Activated CD4-positive, alpha-beta T cell treated with anti-CD3 and anti-CD28 coated beads for 36 hours (primary cell): ENCODE measurements at regions not wholly inside any gene's neighbourhood (a gene's known extent, or its start where the extent isn't known, plus 50 kb on each side); places are given as distances from the start of the nearest gene placed in this dataset.

Experiments
- ATAC-seq: fragments of 200-7000 bp; cut with Tn5 transposase; one replicate; pipeline ENCODE4 v1.10.0; 2021; ENCODE audit warnings: mild to moderate bottlenecking, moderate library complexity
- CTCF ChIA-PET: fragments of 350-600 bp; sonication (Branson Sonifier 250); formaldehyde crosslinking; loops from one replicate; lab custom pipeline; 2021; ENCODE audit warnings: antibody characterized with exemption; lab: Charles Lee
- POLR2A ChIA-PET: fragments of 350-600 bp; sonication (Branson Sonifier 250); formaldehyde crosslinking; loops from one replicate; lab custom pipeline; 2021; ENCODE audit warnings: antibody characterized with exemption, inconsistent platforms; lab: Charles Lee
- DNase-seq: peaks from one replicate; pipeline ENCODE4 v3.0.0-alpha.2; 2020
- H3K27ac Mint-ChIP-seq: one replicate; pipeline ENCODE4 v1.8.0; 2021; ENCODE audit warnings: mixed read lengths
- H3K27me3 Mint-ChIP-seq: one replicate; pipeline ENCODE4 v1.8.0; 2021; ENCODE audit warnings: mixed read lengths
- H3K36me3 Mint-ChIP-seq: one replicate; pipeline ENCODE4 v1.8.0; 2021; ENCODE audit warnings: low read depth, mixed read lengths
- H3K4me1 Mint-ChIP-seq: one replicate; pipeline ENCODE4 v1.8.0; 2021; ENCODE audit warnings: mixed read lengths
- H3K4me3 Mint-ChIP-seq: one replicate; pipeline ENCODE4 v1.8.0; 2021; ENCODE audit warnings: mild to moderate bottlenecking, moderate library complexity, mixed read lengths
- H3K9me3 Mint-ChIP-seq: one replicate; pipeline ENCODE4 v1.8.0; 2021; ENCODE audit warnings: low read depth, mixed read lengths
- intact Hi-C, 2 experiments: fragments of 100-400 bp; cut with DNase I in 1 of 2; cut with micrococcal nuclease in 1 of 2; formaldehyde crosslinking; loops; one replicate each; pipeline versions ENCODE4 v1.14.2 to v1.15.1; 2022 to 2024; cut with DNase I, micrococcal nuclease

DNA sequence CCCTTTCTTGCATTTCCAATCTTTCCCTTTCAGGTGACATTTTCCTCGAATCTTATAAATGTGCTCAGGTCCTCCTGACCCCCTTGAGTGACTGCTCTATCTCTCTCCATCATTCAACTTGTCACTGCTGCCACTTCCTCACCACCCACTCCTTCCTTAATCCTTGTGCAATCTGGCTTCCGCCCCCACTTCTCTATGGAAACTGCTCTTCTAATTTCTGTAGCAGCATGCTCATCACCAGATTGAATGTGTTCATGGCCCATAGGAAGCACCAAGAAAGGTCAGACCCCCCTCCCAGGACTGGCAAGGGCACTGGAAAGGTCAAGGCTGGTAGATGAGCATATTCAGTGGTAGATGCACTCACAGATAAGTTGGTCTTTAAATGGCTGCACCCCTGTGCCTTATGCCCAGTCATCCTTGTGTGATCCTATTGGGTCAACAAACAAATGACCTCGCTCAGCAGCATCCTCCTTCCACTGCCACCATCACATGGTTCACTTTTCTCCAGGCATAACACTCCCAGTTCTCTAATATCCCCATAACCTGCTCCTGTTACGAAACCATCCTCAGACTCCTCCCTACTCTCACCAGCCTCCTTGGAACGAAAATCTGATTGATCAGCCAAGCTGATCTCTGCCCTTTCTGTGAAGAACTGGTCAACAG lies 288.5 kb upstream of the POU3F1 start:
- Mint-ChIP-seq H3K9me3 (no peaks in the 10 kb centered on the region), H3K36me3 (no peaks in the 10 kb centered on the region), H3K4me3 (no peak overlapping the region), H3K27ac (peak overlapping the region; percentile 30), H3K27me3 (peaks cover 4% of the 10 kb centered on the region), H3K4me1 (peaks cover 11% of the 10 kb centered on the region)
- intact Hi-C loops, result loop anchor here in 1 of 2 experiments (1.0 kb wide), 1 partner anchor 307 kb away; no protein-coding TSS in a partner anchor
- ChIA-PET POLR2A (no interaction called here), CTCF (interaction anchor here (0.8 kb wide), 1 partner anchor 12 kb away, joined by 3 read pairs; no protein-coding TSS in a partner anchor)
- peak; percentile 59 for DNase-seq
- ATAC-seq, result peak; percentile 84

DNA sequence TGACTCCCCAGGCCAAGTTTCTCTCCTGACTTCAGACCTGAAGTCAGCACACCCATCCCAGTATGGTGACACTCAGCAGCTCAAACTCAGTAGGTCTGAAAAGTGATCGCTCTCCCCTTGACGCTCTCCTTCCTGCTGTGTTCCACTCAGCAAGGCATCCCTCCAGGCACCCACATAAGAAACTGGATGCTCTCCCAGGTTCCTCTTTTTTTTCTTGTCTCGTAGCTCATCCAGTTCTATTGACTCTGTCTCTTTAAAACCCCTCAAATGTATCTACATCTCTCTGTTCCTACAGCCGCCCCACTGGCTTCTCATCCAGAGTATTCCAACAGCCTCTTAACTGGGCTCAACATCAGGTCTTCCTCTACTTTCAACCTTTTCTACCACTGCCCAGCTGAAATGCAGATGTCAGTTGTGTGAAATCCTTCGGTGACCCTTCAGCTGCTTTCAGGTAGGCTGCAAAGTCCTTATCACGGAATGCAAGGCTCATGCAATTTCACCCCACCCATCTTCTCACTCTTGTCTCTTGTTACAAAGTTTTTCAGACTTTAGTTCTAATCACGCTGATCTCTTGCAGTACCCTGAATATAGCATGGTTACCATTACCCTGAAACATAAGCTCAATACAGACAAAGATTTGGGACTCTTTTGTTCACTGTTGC lies 286.2 kb upstream of the POU3F1 start:
- H3K4me3 Mint-ChIP-seq, result no peak overlapping the region

GRCh38 chr1:38331496-38332210 lies 285.1 kb upstream of the POU3F1 start:
- ATAC-seq (no peak), DNase-seq (no peak)
- Mint-ChIP-seq H3K4me3 (no peak overlapping the region), H3K9me3 (no peaks in the 10 kb centered on the region), H3K27me3 (peaks cover 7% of the 10 kb centered on the region), H3K27ac (no peak overlapping the region), H3K4me1 (peaks cover 11% of the 10 kb centered on the region), H3K36me3 (no peaks in the 10 kb centered on the region)
- POLR2A ChIA-PET, result no interaction called here
- intact Hi-C loops, result no loop called here
- CTCF ChIA-PET, result no interaction called here

More for the DNA sequence above, 286.2 kb upstream of the POU3F1 start:
- ChIA-PET POLR2A (no interaction called here), CTCF (no interaction called here)
- ATAC-seq, result no peak
- Mint-ChIP-seq H3K4me1 (peaks cover 11% of the 10 kb centered on the region), H3K9me3 (no peaks in the 10 kb centered on the region), H3K36me3 (no peaks in the 10 kb centered on the region), H3K27ac (no peak overlapping the region), H3K27me3 (peaks cover 7% of the 10 kb centered on the region)
- no peak for DNase-seq
- intact Hi-C loops, result no loop called here

- CTCF ChIA-PET, result no interaction called here
- Mint-ChIP-seq H3K4me1 (peaks cover 11% of the 10 kb centered on the region), H3K9me3 (no peaks in the 10 kb centered on the region), H3K36me3 (no peaks in the 10 kb centered on the region), H3K27me3 (peaks cover 9% of the 10 kb centered on the region), H3K4me3 (no peak overlapping the region), H3K27ac (no peak overlapping the region)
- POLR2A ChIA-PET, result no interaction called here
- ATAC-seq (no peak), DNase-seq (no peak)
- intact Hi-C loops, result no loop called here
These were observed 284.2 kb upstream of the POU3F1 start for GRCh38 chr1:38330799-38331198.

DNA sequence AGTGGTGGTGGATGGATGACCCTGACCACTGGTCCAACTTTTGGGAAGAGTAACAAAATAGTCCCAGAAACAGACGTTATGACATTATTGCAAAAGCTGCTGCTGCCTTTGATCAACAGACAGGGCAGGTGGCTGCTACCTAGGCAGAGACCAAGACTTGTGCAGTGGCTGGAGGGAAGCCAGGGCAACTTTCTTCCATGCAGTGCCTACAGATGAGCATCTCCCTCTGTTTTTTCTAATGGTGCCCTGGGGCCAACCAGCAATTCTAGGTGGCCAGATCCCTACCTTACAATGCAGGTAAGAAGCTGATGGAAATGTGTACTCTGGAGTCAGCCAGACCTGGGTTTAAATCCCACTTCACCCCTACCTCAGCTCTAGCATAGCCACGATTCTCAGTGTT lies 283.1 kb upstream of the POU3F1 start:
- peaks cover 12% of the 10 kb centered on the region for H3K27me3 Mint-ChIP-seq
- CTCF ChIA-PET, result interaction anchor here (0.8 kb wide), 1 partner anchor 9 kb away, joined by 3 read pairs; no protein-coding TSS in a partner anchor
- POLR2A ChIA-PET, result no interaction called here
- DNase-seq (no peak), ATAC-seq (no peak)
- no peak overlapping the region for H3K27ac Mint-ChIP-seq
- peaks cover 3% of the 10 kb centered on the region for H3K4me1 Mint-ChIP-seq
- H3K4me3 Mint-ChIP-seq, result no peak overlapping the region
- intact Hi-C loops, result no loop called here
- no peaks in the 10 kb centered on the region for H3K36me3 Mint-ChIP-seq
- no peaks in the 10 kb centered on the region for H3K9me3 Mint-ChIP-seq

DNA sequence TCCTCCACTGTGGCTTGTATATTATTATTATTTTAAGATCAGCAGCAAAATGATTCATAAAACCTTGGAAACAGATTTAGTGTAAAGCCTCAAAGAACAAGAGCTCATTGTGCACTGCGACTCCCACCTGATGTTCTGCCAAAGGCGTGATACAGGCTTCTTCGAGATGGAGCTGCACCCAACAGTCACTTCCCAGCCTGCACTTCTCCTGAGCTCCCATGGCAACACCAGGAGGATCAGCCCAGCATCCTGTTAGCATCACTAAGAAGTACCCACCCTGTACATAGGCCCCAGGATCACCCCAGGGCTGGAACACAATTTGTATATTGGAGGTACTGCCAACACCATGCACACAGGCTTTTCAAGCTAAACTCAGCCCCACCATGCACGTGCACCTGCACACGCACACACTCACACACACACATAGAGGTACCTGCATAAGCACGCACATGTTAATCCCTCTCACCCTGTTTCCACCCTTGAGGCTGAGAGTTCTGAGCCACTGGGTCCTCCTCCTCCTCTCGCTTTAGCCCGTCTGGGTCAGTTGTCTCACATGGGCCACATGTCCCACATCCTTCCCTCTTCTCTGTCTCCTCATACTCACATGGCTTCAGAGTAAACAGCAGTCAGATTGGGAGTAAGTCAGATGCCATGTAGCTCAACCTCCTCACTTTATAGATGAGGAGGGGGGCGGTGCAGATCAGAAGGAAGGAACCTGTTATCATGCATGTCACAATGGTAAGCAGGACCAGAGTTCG lies 281.9 kb upstream of the POU3F1 start:
- H3K36me3 Mint-ChIP-seq, result no peaks in the 10 kb centered on the region
- ChIA-PET POLR2A (no interaction called here), CTCF (interaction anchor here (0.6 kb wide), 1 partner anchor 579 kb away, joined by 3 read pairs; no protein-coding TSS in a partner anchor)
- intact Hi-C loops, result no loop called here
- H3K9me3 Mint-ChIP-seq, result no peaks in the 10 kb centered on the region
- H3K4me1 Mint-ChIP-seq, result no peaks in the 10 kb centered on the region
- no peak for ATAC-seq
- peaks cover 16% of the 10 kb centered on the region for H3K27me3 Mint-ChIP-seq
- no peak overlapping the region for H3K4me3 Mint-ChIP-seq
- no peak overlapping the region for H3K27ac Mint-ChIP-seq
- DNase-seq, result no peak

DNA sequence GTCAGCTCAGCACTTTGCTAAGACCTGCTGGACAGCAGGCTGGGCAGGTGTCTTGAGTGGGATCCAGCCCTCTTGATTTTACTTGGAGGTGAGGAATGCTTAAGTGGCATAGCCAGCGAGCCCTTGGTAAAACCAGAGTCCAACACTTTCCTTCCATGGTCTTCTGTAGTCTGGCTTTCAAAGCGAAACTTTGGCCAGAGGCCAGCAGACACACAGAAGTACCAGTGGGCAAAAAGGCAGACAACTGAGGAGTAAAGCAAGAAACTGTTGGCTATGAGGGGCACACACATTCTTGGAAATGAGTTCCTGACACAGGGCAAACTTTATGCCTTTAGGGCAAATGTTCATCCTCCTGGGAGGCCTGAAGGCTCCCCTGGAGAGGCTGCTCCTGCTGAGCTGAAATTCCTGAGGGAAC lies 281.0 kb upstream of the POU3F1 start:
- POLR2A ChIA-PET, result no interaction called here
- no peak overlapping the region for H3K27ac Mint-ChIP-seq
- no peaks in the 10 kb centered on the region for H3K36me3 Mint-ChIP-seq
- DNase-seq, result no peak
- CTCF ChIA-PET, result interaction anchor here (0.6 to 1.1 kb wide), 2 partner anchors 12 to 579 kb away, joined by 3 read pairs; no protein-coding TSS in a partner anchor
- intact Hi-C loops, result no loop called here
- no peak for ATAC-seq
- no peak overlapping the region for H3K4me3 Mint-ChIP-seq
- peaks cover 23% of the 10 kb centered on the region for H3K27me3 Mint-ChIP-seq
- H3K4me1 Mint-ChIP-seq, result no peaks in the 10 kb centered on the region
- H3K9me3 Mint-ChIP-seq, result no peaks in the 10 kb centered on the region

GRCh38 chr1:38326856-38327255 lies 280.3 kb upstream of the POU3F1 start:
- H3K4me3 Mint-ChIP-seq, result no peak overlapping the region
- no peak for ATAC-seq
- H3K27ac Mint-ChIP-seq, result no peak overlapping the region
- ChIA-PET CTCF (interaction anchor here (0.7 to 1.1 kb wide), 3 partner anchors 10 to 674 kb away, joined by 3 read pairs; no protein-coding TSS in a partner anchor), POLR2A (no interaction called here)
- no peak for DNase-seq
- intact Hi-C loops, result no loop called here
- peaks cover 26% of the 10 kb centered on the region for H3K27me3 Mint-ChIP-seq
- H3K4me1 Mint-ChIP-seq, result no peaks in the 10 kb centered on the region
- no peaks in the 10 kb centered on the region for H3K36me3 Mint-ChIP-seq
- no peaks in the 10 kb centered on the region for H3K9me3 Mint-ChIP-seq

DNA sequence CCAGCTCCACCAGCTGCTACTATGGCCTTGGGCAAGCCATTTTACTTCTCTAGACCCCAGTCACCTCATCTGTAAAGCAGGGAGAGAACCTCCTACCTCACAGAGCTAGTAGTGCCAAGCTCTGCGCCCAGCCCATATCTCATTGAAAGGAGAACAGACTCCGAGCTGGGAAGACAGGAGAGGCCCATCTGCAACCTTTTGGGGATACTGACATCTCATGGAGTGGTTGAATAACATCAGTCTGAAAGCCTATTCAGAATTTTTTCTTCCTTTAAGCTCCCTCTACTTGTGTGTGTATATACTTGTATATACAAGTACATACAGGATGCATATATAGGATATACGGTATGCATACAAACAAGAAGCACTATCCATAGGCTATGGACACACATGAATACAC lies 279.5 kb upstream of the POU3F1 start:
- peaks cover 26% of the 10 kb centered on the region for H3K27me3 Mint-ChIP-seq
- H3K9me3 Mint-ChIP-seq, result no peaks in the 10 kb centered on the region
- no peak overlapping the region for H3K27ac Mint-ChIP-seq
- DNase-seq (no peak), ATAC-seq (no peak)
- ChIA-PET CTCF (interaction anchor here (0.7 kb wide), 1 partner anchor 673 kb away, joined by 3 read pairs; no protein-coding TSS in a partner anchor), POLR2A (no interaction called here)
- no peaks in the 10 kb centered on the region for H3K36me3 Mint-ChIP-seq
- intact Hi-C loops, result no loop called here
- no peak overlapping the region for H3K4me3 Mint-ChIP-seq
- no peaks in the 10 kb centered on the region for H3K4me1 Mint-ChIP-seq

DNA sequence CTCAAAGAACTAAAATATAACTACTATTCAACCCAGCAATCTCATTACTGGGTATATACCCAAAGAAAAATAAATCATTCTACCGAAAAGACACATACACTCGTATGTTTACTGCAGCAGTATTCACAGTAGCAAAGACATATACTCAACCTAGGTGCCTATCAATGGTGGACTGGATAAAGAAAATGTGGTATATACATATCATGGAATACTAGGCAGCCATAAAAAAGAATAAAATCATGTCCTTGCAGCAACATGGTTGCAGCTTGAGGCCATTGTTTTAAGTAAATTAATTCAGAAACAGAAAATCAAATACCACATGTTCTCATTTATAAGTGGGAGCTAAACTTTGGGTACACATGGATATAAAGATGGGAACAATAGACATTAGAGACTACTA lies 266.2 kb upstream of the POU3F1 start:
- intact Hi-C loops, result no loop called here
- Mint-ChIP-seq H3K36me3 (no peaks in the 10 kb centered on the region), H3K27ac (no peak overlapping the region), H3K4me1 (no peaks in the 10 kb centered on the region), H3K27me3 (peaks cover 25% of the 10 kb centered on the region), H3K4me3 (no peak overlapping the region), H3K9me3 (no peaks in the 10 kb centered on the region)
- ATAC-seq, result no peak
- ChIA-PET CTCF (interaction anchor here (1.8 kb wide), 1 partner anchor 9 kb away, joined by 5 read pairs; no protein-coding TSS in a partner anchor), POLR2A (no interaction called here)
- DNase-seq, result no peak

GRCh38 chr1:38310079-38310478 lies 263.5 kb upstream of the POU3F1 start:
- Mint-ChIP-seq H3K4me3 (no peak overlapping the region), H3K9me3 (no peaks in the 10 kb centered on the region), H3K36me3 (no peaks in the 10 kb centered on the region), H3K27ac (no peak overlapping the region), H3K27me3 (peaks cover 30% of the 10 kb centered on the region), H3K4me1 (no peaks in the 10 kb centered on the region)
- intact Hi-C loops, result no loop called here
- ChIA-PET POLR2A (no interaction called here), CTCF (no interaction called here)
- ATAC-seq, result no peak
- DNase-seq, result no peak
